GDM1 (cell line): ENCODE measurements at regions not wholly inside any gene's neighbourhood (a gene's known extent, or its start where the extent isn't known, plus 50 kb on each side); places are given as distances from the start of the nearest gene placed in this dataset.
"Not testable (repeated sequence)": the region's sequence is repeated elsewhere in the genome, so short reads cannot be mapped to it uniquely, and the experiment has no call there.

ENCODE experiments used
- DNase-seq: peaks from one replicate; lab custom pipeline; 2025; lab: John Stamatoyannopoulos, UW

DNA sequence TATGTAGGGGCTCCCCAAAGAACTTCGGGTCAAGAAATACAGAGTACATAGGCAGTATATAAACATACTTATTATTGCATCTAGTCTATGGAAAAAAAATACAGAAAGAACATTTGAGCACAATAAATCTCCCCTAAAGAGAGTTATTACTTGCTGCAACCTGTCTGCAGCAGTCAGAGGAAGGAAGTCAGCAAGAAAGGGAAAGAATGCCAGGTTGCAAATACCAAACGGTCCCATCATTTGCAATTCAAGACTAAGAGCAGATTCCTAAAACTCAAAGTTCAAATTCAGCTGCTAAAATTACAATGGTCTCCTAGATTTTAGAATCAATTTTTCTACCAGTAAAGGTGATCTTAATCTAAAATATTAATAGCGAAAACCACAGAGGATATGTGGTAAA lies 236.2 kb upstream of the NUDT6 start:
- DNase-seq: no peak

DNA sequence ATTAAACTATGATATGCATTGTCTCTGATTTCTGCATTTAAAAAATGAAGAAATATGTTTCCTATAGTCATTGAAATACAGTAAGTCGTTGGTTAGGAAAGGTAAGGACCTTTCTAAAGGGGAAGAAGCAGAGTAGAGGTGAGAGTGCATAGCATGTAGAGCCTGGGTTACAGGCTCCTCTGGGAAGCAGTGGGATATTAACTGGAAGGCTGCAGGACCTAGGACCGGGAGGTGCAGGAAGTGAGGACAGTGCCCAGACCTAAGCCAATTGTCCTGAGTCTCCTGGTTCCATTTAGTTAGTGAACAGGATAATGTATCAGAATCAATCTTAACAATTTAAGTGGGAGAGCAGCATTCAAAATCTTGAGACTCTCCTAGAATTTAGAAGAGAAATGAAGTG lies 237.1 kb upstream of the NUDT6 start:
- no peak for DNase-seq

DNA sequence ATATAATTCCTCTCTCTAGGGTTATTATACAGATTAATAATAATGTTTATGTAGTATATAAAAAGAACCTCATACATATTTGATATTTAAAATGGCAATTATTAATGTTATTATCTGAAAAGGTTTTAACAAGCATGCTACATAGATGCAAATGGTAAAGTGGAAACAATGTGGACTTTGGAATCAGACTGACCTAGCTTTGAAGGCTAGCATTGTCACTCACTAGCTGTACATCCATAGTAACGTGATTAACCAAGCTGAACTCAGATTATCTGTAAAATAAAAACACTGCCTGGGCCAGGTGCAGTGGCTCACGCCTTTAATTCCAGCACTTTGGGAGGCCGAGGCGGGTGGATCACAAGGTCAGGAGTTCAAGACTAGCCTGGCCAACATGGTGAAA lies 233.7 kb upstream of the SPRY1 start:
- no peak for DNase-seq

DNA sequence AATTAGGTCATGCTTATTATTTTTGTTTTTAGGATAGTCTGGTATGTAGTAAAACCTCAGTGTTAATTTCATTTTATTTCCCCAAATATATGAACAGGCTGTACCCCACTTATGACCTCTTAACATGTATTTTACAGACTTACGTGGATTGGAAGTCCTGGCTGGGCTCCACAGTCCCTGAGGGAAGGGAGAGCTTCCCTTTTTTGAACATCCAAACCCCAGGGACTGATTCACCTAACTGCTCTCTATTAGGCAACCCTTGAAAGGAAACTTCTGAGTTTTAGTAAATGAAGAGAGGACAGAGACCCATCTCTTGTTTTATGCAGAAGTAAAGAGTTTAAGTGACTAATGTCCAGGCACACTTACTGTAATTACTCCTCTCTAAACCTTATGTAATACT lies 233.1 kb upstream of the SPRY1 start:
- DNase-seq: no peak

DNA sequence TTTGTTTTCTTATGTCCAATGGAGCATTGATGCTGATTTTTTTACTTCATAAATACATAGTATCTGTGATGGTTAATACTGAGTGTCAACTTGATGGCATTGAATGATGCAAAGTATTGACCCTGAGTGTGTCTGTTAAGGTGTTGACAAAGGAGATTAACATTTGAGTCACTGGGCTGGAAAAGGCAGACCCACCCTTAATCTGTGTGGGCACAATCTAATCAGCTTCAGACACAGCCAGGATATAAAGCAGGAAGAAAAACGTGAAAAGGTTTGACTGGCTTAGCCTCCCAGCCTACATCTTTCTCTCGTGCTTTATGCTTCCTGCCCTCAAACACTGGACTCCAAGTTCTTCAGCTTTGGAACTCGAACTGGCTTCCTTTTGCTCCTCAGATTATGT lies 230.6 kb upstream of the SPRY1 start:
- DNase-seq: no peak

DNA sequence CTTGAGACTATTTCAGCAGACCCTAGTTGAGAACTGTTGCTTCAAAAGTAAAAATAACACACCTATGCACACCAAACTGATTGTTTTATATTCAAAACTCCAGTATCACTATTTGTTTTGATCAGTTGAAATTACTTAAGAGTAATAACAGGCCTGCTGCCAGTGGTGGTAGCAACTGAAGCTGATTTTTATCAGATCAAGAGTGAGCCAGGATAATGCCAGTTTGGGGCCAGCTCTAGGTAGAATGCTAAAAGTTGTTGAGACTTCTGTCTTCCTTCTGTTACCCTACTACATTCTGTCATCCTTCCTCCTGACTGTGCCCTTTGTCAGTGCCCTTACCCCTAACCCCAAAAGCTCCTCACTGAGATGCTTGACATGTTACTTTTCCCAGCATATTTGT lies 228.7 kb upstream of the SPRY1 start:
- no peak for DNase-seq

DNA sequence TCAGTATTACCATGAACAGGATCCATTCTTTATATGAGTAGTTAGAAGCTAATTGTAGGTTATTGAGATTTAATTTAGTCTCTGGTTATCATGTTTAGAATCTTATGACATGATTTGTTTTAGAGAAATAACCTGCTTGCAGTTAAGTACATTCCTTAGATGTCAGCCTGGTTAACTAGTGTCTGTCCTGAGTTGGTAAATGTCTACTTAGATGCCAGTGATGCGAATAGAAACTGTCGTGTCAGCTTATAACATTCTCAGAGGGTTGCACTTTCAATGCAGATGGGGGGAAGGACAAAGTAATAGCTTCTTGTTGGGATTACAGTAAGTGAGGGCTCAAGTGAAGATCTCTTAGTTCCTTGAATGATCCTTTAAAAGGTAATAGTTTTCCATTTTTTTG lies 227.8 kb upstream of the SPRY1 start:
- DNase-seq: no peak

DNA sequence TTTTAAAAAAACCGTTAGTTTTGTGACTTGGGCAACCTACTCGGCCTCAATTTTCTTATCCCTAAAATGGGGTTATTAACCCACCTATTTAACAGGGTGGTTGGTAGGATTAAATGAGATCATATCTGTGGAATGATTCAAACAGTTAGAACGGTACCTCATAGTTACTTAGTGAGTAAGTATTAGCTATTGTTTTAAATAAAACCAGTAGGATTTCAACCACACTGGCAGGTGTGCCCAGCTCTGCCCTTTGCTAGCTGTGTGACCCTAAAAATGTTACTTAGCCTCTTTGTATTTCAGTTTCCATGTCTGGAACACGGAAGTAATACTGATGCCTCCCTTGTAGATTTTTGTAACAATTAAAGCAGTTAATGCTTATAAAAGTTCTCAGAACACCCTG lies 225.8 kb upstream of the SPRY1 start:
- no peak for DNase-seq

DNA sequence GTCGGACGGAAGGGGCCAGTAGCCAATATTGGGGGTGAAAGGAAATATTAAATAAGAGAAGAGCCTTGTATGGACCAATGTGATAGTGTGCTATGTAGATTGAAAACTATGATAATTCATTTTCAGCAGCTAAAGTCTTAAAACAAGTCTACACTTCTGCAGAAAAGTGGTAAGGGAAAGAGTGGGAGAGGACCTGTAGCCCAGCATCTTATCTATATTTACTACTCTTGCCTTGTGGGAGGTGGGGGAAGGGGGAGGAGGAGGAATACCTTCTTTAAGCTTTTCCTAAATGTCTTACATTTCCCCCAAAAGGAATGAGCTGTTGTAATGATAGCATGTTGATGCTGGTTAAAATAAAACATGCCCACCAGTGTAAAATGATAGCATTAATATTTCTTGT lies 220.0 kb upstream of the SPRY1 start:
- DNase-seq: no peak

DNA sequence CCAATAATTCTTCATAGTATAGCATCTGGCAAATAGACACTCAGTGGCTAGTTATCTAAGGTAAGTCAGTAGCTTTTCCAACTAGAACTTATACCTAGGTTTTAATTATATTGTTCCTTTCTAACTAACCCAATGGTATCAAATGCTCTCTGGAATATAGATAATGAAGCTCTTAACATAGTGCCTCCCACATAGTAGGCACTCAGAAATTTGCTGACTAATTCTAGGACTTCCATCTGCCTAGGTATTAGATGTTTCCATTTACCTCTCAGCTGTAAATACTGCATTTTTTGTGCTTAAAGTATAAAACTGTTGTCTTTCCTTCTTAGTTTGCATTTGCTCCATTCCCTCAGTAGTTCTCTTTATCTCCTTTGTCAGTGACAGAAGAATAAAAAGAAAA lies 214.3 kb upstream of the SPRY1 start:
- DNase-seq: no peak

DNA sequence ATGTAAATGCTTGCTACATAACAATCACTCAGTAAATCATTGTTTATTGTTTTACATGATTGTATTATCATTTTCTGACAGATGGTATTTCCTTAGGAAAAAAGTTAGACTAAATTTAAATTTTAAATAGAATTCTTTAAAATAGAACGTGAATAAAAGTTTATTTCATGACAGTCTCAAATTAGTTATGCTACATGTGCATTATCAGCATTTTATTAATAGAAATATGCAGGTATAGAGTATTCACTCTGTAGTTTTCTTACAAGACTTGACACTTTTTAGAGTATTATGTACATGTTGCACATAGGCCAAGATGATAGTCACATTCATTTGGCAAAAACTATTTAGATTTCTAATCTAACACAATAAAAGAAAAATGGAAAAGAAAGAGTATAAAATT lies 213.3 kb upstream of the SPRY1 start:
- DNase-seq: no peak

DNA sequence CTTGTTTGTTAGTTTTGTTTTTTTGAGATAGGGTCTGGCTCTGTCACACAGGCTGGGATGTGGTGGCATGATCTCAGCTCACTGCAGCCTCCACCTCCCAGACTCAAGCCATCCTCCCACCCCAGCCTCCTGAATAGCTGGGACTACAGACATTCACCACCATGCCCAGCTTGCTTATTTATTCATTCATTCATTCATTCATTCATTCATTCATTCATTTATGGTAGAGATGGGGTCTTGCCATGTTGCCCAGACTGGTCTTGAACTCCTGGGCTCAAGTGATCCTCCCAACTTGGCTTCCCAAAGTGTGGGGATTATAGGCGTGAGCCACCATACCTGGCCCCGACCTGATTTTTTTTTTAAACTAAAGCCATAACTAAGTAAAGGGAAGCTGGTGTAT lies 212.8 kb upstream of the SPRY1 start:
- DNase-seq: not testable (repeated sequence)

DNA sequence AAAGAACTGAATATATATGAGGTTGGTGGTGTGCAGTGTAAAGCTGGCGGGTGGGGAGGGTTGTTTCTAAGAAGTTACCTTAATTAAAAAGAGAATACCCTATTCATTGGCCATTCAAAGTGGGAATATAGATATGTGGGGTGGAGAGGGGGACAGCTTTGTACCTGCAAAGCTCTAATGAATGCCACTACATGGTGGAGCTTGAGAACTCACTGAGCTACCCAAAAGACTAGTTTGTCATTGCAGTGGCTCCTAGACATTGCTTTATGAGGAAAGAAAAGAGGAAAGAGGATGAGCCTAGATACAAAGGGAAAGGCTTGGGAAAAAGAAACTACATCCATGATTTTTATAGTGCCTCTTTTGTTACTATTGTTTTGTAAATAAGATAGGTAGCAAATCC lies 209.9 kb upstream of the SPRY1 start:
- DNase-seq: no peak

DNA sequence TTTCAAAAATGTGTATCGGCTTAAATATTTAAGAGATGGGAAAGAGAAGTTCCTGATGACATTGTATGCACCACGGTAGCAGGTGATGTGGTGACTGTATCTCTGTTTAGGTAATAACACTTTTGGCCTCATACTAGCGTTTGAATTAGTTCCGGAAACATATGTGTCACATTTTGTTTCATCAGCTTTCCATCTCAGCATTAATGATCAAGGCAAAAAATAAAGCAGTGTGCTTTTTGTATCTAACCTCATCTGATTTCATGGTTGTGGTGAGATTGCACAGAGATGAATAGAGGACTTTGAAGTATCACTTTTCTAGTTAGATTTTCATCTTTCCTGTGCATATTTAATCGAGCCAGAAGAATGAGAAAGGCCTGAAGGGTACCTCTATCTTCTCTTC lies 206.4 kb upstream of the SPRY1 start:
- DNase-seq: no peak

DNA sequence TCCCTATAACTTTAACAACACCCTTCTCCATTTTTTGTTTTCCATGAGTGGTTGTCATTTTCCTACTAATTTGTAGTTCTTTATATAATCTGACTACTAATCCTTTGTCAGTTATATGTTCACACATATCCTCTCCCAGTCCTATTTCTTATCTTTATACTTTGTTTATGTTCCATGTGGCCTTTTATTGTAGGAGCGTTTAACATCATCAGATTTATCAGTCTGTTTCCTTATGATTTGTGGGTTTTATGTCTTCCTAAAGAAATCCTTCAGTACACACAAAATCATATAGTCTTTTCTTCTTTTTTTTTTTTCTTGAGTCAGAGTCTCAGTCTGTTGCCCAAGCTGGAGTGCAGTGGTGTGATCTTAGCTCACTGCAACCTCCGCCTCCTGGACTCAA lies 204.9 kb upstream of the SPRY1 start:
- no peak for DNase-seq

DNA sequence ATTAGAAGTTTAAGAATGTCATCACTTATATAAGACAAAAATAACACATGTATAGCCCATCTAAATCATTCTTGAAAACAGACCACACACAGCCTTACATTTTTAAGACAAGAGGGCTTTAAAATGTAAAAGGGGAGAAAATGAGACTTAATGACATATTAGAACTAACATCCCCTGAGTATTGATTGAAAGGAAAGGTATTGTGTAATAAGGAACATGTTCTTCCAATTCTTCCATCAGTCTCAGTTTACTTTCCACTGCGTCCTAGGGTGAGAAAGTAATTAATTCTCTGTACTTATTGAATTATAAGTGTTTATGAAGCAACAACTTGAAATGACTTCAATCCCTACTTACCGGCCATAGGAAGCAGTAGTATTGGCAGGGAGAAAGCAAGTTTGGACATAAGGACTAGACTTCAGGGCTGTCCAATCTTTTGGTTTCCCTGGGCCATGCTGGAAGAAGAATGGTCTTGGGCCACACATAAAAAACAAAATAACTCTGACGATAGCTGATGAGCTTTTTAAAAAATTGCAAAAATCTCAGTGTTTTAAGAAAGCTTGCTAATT lies 202.7 kb upstream of the SPRY1 start:
- DNase-seq: no peak

DNA sequence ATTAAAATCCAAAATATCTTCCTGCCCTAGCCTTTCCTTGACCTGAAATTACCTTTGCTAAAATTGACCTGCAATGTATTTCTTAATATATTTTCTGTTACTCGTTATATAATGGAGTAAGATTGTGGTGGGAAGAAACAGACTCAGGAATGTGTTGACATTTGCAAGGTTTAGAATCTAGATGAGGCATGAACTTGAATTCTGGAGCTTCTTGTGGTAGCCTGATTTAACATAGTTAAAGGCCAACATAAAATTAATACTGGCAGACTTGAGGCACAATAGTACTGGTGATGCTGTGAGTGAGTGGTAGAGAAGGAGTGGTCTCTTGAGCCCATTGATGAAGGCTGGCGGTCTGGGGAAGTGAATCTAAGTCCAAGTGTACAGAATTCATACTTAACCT lies 197.9 kb upstream of the SPRY1 start:
- no peak for DNase-seq

DNA sequence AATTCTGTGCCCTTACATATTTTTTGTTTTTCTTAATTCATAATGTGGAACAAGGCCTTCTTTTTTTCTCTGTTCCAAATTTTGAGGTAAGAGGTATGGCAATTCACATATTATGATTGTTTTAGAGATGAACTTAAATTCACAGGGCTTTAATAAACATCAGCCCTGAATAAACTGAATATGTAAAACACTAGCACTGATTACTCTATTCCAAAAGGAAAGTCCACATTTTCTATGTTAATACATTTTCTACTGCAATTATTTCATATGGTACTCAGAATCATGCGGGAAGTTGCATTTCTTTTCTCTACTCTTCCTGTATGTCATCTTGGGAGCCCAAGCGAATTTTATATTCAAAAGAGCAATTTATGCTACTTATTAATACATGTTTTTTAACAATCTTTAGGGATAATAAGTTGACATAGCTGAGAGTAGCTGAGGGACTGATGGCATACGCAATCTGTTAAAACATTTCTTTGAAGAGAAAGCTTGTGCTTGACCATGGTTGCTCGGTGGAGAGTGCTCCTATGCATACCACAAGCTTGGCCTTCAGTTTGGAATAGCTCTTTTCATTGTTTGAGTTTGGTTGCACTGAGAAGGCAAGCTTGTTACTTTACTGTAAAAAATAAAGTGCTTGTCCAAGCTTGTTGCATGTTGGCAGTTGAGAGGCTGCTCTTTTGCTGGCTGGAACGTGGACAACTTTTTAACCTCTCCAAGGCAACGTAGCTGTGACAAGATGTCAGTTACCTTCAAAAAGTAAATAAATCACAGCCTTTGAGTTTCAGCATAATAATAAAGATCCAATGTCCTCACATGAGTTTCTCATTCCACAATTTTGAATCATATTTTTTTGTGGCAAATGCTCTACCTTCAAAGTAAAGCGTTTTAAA lies 196.3 kb upstream of the SPRY1 start:
- DNase-seq: no peak

DNA sequence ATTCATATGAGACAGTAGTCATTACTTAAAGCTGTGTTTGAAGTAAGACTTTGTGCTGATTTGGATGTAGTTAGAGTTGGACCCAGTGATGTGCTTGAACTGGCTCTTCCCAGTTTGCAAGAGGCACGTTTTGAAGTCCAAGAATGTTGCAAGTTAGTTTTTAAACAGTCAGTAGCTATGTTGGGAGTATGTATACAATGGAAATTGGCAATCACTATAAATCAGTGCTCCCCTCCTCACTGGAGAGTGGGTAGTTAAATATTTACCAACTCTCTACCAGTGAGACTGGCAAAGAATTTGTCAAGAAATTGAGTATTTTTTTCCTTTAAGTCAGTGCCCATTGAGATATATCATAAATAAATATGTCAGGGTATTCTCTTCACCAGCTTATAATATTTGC lies 191.9 kb upstream of the SPRY1 start:
- no peak for DNase-seq

DNA sequence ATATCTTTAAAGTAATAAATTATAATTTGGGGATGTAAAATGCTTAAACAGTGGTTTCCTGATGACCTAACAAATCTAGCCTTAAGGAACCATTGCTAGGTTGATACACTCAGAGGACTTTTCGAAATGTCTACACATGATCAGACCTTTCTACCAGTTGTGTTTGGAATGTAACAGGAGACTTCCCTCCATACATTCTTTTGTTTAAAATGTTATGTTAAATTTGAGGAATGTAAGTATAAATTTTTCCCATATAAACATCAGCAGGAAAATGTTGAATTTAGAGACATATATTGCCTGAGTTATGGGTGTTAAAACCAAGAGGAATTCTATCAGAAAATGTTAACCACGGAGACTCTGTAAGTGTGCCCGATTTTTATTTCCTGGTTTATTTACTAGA lies 190.6 kb upstream of the SPRY1 start:
- no peak for DNase-seq

DNA sequence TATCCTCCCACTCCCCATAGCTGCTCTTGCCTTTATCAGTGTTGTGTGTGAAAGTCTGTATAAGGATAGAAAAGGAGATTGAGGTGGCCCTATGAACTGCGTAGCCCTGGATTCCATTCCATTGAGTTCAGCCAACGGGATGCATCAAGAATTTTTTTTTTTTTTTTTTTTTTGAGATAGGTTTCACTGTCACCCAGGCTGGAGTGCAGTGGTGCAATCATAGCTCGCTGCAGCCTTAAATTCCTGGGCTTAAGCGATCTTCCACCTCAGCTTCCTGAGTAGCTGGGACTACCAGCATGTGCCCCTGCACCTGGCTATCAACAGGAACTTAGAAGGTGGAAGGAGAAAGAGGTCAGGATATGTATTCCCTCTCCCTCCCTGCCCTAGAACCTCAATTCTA lies 187.2 kb upstream of the SPRY1 start:
- no peak for DNase-seq

DNA sequence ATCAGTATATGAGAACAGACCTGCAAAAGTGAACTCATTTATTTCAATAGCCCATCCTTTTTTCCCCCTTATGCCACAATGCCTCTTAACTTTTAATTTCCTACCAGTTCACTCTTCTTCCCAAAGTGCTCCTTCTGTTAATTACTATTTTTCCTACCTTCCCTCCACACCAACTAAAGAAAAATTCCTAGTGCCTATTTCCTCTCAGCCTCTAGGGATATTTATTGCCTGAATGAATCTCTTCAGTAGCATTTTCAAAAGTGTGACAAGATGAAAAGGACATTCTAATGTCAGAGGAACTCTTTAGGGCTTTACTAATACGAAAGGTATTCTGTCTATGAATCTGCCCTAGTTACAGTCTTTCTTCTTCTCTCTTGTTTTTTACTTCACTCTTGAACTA lies 181.1 kb upstream of the SPRY1 start:
- no peak for DNase-seq

DNA sequence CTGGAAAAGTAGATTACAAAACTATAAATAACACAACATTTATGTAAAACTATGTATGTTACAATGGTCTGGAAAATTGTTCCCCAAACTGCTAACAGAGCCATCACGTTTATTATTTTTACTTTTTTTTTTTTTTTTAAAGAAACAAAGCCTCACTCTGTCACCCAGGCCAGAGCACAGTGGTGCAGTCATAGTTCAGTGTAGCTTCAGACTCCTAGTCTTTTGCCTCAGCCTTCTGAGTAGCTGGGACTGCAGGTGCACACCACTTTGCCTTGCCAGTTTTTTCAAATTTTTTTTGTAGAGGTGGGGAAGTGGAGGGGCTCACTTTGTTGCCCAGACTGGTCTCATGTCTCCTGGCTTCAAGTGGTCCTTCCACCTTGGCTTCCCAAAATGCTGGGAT lies 180.1 kb upstream of the SPRY1 start:
- DNase-seq: no peak

DNA sequence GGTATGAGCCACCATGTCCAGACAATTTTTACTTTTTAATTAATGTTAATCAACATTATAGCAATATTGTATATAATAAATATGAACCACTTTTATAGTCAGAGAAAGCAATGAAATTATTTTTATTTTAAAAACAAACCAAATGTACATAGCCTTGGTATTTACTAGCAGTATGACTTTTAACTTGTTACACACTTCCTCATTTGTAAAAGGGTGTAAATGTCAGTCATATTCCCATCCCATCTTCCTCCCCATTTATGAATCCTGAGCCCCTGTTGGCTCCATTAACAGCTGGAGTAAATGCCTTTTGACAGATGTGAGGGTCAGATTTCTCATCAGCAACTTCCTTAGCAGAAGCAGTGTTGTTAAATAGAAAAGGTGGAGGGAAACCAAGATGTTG lies 179.6 kb upstream of the SPRY1 start:
- no peak for DNase-seq
